ENCODE measurements at regions not wholly inside any gene's neighbourhood (a gene's known extent, or its start where the extent isn't known, plus 50 kb on each side); places are given as distances from the start of the nearest gene placed in this dataset.
"Not testable (repeated sequence)": the region's sequence is repeated elsewhere in the genome, so short reads cannot be mapped to it uniquely, and the experiment has no call there.

GRCh38 chr5:119987077-119987476 lies 357.7 kb downstream of the FAM170A start:
- not testable (repeated sequence) for H3K27ac ChIP-seq (ENCODE audit: low read depth, low read length)

GRCh38 chr5:119991625-119992024 lies 362.3 kb downstream of the FAM170A start:
- Histone ChIP-seq H3K4me1 (ENCODE audit: control insufficient read depth, insufficient read depth, low read length, unreplicated experiment) (no peaks in the 10 kb centered on the region), H3K36me3 (ENCODE audit: insufficient read depth, low read length) (no peaks in the 10 kb centered on the region), H3K79me2 (ENCODE audit: control insufficient read depth, insufficient read depth, low read length, unreplicated experiment) (no peaks in the 10 kb centered on the region), H3K27me3 (ENCODE audit: insufficient read depth, low read length) (no peaks in the 10 kb centered on the region), H3K4me3 (ENCODE audit: low read depth, low read length) (no peak overlapping the region), H3K27ac (ENCODE audit: low read depth, low read length) (no peak overlapping the region), H2AFZ (ENCODE audit: low read length, unreplicated experiment) (no peak overlapping the region)

More at GRCh38 chr5:119987077-119987476, 357.7 kb downstream of the FAM170A start:
- H3K4me1 ChIP-seq (ENCODE audit: control insufficient read depth, insufficient read depth, low read length, unreplicated experiment); H3K79me2 ChIP-seq (ENCODE audit: control insufficient read depth, insufficient read depth, low read length, unreplicated experiment); H2AFZ ChIP-seq (ENCODE audit: low read length, unreplicated experiment); H3K36me3 ChIP-seq (ENCODE audit: insufficient read depth, low read length); H3K4me3 ChIP-seq (ENCODE audit: low read depth, low read length); H3K27me3 ChIP-seq (ENCODE audit: insufficient read depth, low read length): not testable (repeated sequence)

- no peak overlapping the region for H2AFZ ChIP-seq (ENCODE audit: low read length, unreplicated experiment)
- H3K79me2 ChIP-seq (ENCODE audit: control insufficient read depth, insufficient read depth, low read length, unreplicated experiment), result no peaks in the 10 kb centered on the region
- H3K4me1 ChIP-seq (ENCODE audit: control insufficient read depth, insufficient read depth, low read length, unreplicated experiment), result no peaks in the 10 kb centered on the region
- no peak overlapping the region for H3K27ac ChIP-seq (ENCODE audit: low read depth, low read length)
- no peak overlapping the region for H3K4me3 ChIP-seq (ENCODE audit: low read depth, low read length)
- no peaks in the 10 kb centered on the region for H3K36me3 ChIP-seq (ENCODE audit: insufficient read depth, low read length)
- H3K27me3 ChIP-seq (ENCODE audit: insufficient read depth, low read length), result no peaks in the 10 kb centered on the region
Observed at GRCh38 chr5:119996128-119996527, 366.8 kb downstream of the FAM170A start.

- no peak overlapping the region for H2AFZ ChIP-seq (ENCODE audit: low read length, unreplicated experiment)
- no peaks in the 10 kb centered on the region for H3K79me2 ChIP-seq (ENCODE audit: control insufficient read depth, insufficient read depth, low read length, unreplicated experiment)
- H3K4me1 ChIP-seq (ENCODE audit: control insufficient read depth, insufficient read depth, low read length, unreplicated experiment), result no peaks in the 10 kb centered on the region
- H3K27ac ChIP-seq (ENCODE audit: low read depth, low read length), result no peak overlapping the region
- H3K27me3 ChIP-seq (ENCODE audit: insufficient read depth, low read length), result no peaks in the 10 kb centered on the region
- no peak overlapping the region for H3K4me3 ChIP-seq (ENCODE audit: low read depth, low read length)
- no peaks in the 10 kb centered on the region for H3K36me3 ChIP-seq (ENCODE audit: insufficient read depth, low read length)
Observed at GRCh38 chr5:120007598-120007997, 378.2 kb downstream of the FAM170A start.

- Histone ChIP-seq H2AFZ (ENCODE audit: low read length, unreplicated experiment) (no peak overlapping the region), H3K4me3 (ENCODE audit: low read depth, low read length) (no peak overlapping the region), H3K79me2 (ENCODE audit: control insufficient read depth, insufficient read depth, low read length, unreplicated experiment) (no peaks in the 10 kb centered on the region), H3K27me3 (ENCODE audit: insufficient read depth, low read length) (no peaks in the 10 kb centered on the region), H3K36me3 (ENCODE audit: insufficient read depth, low read length) (no peaks in the 10 kb centered on the region), H3K27ac (ENCODE audit: low read depth, low read length) (no peak overlapping the region), H3K4me1 (ENCODE audit: control insufficient read depth, insufficient read depth, low read length, unreplicated experiment) (peaks cover 4% of the 10 kb centered on the region)
Observed at GRCh38 chr5:120012431-120012830, 383.1 kb downstream of the FAM170A start.

GRCh38 chr5:120014535-120014934 lies 385.2 kb downstream of the FAM170A start:
- Histone ChIP-seq H3K27me3 (ENCODE audit: insufficient read depth, low read length) (no peaks in the 10 kb centered on the region), H3K36me3 (ENCODE audit: insufficient read depth, low read length) (no peaks in the 10 kb centered on the region), H3K4me3 (ENCODE audit: low read depth, low read length) (no peak overlapping the region), H2AFZ (ENCODE audit: low read length, unreplicated experiment) (no peak overlapping the region), H3K79me2 (ENCODE audit: control insufficient read depth, insufficient read depth, low read length, unreplicated experiment) (no peaks in the 10 kb centered on the region), H3K4me1 (ENCODE audit: control insufficient read depth, insufficient read depth, low read length, unreplicated experiment) (peaks cover 9% of the 10 kb centered on the region), H3K27ac (ENCODE audit: low read depth, low read length) (no peak overlapping the region)

- H2AFZ ChIP-seq (ENCODE audit: low read length, unreplicated experiment), result no peak overlapping the region
- peaks cover 9% of the 10 kb centered on the region for H3K4me1 ChIP-seq (ENCODE audit: control insufficient read depth, insufficient read depth, low read length, unreplicated experiment)
- H3K27ac ChIP-seq (ENCODE audit: low read depth, low read length), result no peak overlapping the region
- no peaks in the 10 kb centered on the region for H3K27me3 ChIP-seq (ENCODE audit: insufficient read depth, low read length)
- no peak overlapping the region for H3K4me3 ChIP-seq (ENCODE audit: low read depth, low read length)
- no peaks in the 10 kb centered on the region for H3K36me3 ChIP-seq (ENCODE audit: insufficient read depth, low read length)
- no peaks in the 10 kb centered on the region for H3K79me2 ChIP-seq (ENCODE audit: control insufficient read depth, insufficient read depth, low read length, unreplicated experiment)
Observed at GRCh38 chr5:120016717-120017382, 387.5 kb downstream of the FAM170A start.

GRCh38 chr5:120017513-120017912 lies 388.2 kb downstream of the FAM170A start:
- Histone ChIP-seq H3K27me3 (ENCODE audit: insufficient read depth, low read length) (no peaks in the 10 kb centered on the region), H3K79me2 (ENCODE audit: control insufficient read depth, insufficient read depth, low read length, unreplicated experiment) (no peaks in the 10 kb centered on the region), H3K36me3 (ENCODE audit: insufficient read depth, low read length) (no peaks in the 10 kb centered on the region), H2AFZ (ENCODE audit: low read length, unreplicated experiment) (no peak overlapping the region), H3K4me3 (ENCODE audit: low read depth, low read length) (no peak overlapping the region), H3K4me1 (ENCODE audit: control insufficient read depth, insufficient read depth, low read length, unreplicated experiment) (peaks cover 9% of the 10 kb centered on the region), H3K27ac (ENCODE audit: low read depth, low read length) (no peak overlapping the region)

GRCh38 chr5:120035181-120035580 lies 405.8 kb downstream of the FAM170A start:
- Histone ChIP-seq H3K27ac (ENCODE audit: low read depth, low read length) (no peak overlapping the region), H3K4me3 (ENCODE audit: low read depth, low read length) (no peak overlapping the region), H3K4me1 (ENCODE audit: control insufficient read depth, insufficient read depth, low read length, unreplicated experiment) (no peaks in the 10 kb centered on the region), H3K36me3 (ENCODE audit: insufficient read depth, low read length) (no peaks in the 10 kb centered on the region), H3K79me2 (ENCODE audit: control insufficient read depth, insufficient read depth, low read length, unreplicated experiment) (no peaks in the 10 kb centered on the region), H3K27me3 (ENCODE audit: insufficient read depth, low read length) (no peaks in the 10 kb centered on the region), H2AFZ (ENCODE audit: low read length, unreplicated experiment) (no peak overlapping the region)

- H3K79me2 ChIP-seq (ENCODE audit: control insufficient read depth, insufficient read depth, low read length, unreplicated experiment), result no peaks in the 10 kb centered on the region
- H2AFZ ChIP-seq (ENCODE audit: low read length, unreplicated experiment), result no peak overlapping the region
- H3K27me3 ChIP-seq (ENCODE audit: insufficient read depth, low read length), result no peaks in the 10 kb centered on the region
- H3K36me3 ChIP-seq (ENCODE audit: insufficient read depth, low read length), result no peaks in the 10 kb centered on the region
- H3K4me3 ChIP-seq (ENCODE audit: low read depth, low read length), result no peak overlapping the region
- H3K27ac ChIP-seq (ENCODE audit: low read depth, low read length), result no peak overlapping the region
- H3K4me1 ChIP-seq (ENCODE audit: control insufficient read depth, insufficient read depth, low read length, unreplicated experiment), result no peaks in the 10 kb centered on the region
Observed at GRCh38 chr5:120035815-120036577, 406.6 kb downstream of the FAM170A start.

GRCh38 chr5:120037451-120037850 lies 408.1 kb downstream of the FAM170A start:
- H3K4me1 ChIP-seq (ENCODE audit: control insufficient read depth, insufficient read depth, low read length, unreplicated experiment), result no peaks in the 10 kb centered on the region
- no peak overlapping the region for H2AFZ ChIP-seq (ENCODE audit: low read length, unreplicated experiment)
- H3K27ac ChIP-seq (ENCODE audit: low read depth, low read length), result no peak overlapping the region
- no peaks in the 10 kb centered on the region for H3K36me3 ChIP-seq (ENCODE audit: insufficient read depth, low read length)
- no peaks in the 10 kb centered on the region for H3K27me3 ChIP-seq (ENCODE audit: insufficient read depth, low read length)
- no peak overlapping the region for H3K4me3 ChIP-seq (ENCODE audit: low read depth, low read length)
- no peaks in the 10 kb centered on the region for H3K79me2 ChIP-seq (ENCODE audit: control insufficient read depth, insufficient read depth, low read length, unreplicated experiment)
